H1 (cell line): ENCODE measurements at regions not wholly inside any gene's neighbourhood (a gene's known extent, or its start where the extent isn't known, plus 50 kb on each side); places are given as distances from the start of the nearest gene placed in this dataset.

Source experiments
- CTCF ChIA-PET: fragments of 300-600 bp; sonication (Branson Sonifier 250); formaldehyde crosslinking; loops from one replicate; lab custom pipeline; 2021; ENCODE audit not compliant: partially characterized antibody; lab: Charles Lee
- POLR2A ChIA-PET: fragments of 300-600 bp; sonication (Branson Sonifier 250); formaldehyde crosslinking; loops from one replicate; lab custom pipeline; 2021; ENCODE audit warnings: inconsistent platforms; ENCODE audit not compliant: partially characterized antibody; lab: Charles Lee
- DNase-seq, 2 experiments: peaks; one replicate each; pipeline versions ENCODE4 v3.0.0 to v3.0.0-alpha.2; 2010 to 2022; ENCODE audit warnings: low spot score in 2 of 2, low read depth in 1 of 2, mixed read lengths in 1 of 2
- FAIRE-seq: peaks from 2 replicates; lab custom pipeline; 2011; peaks lifted over from hg19 to GRCh38; lab: Jason Lieb, UNC
- H2AFZ ChIP-seq: 2 replicates; pipeline ENCODE4 v1.8.1; 2012; ENCODE audit warnings: low read length, inconsistent platforms
- H2AK5ac ChIP-seq: 2 replicates; pipeline ENCODE4 v1.6.1; 2013; ENCODE audit warnings: low read depth, low read length
- H2BK120ac ChIP-seq: replicated peaks from 2 replicates; pipeline ENCODE3; 2013; ENCODE audit warnings: low read depth, low read length, inconsistent platforms
- H2BK12ac ChIP-seq: 2 replicates; pipeline ENCODE4 v1.6.1; 2013; ENCODE audit warnings: low read depth, low read length
- H2BK15ac ChIP-seq: 2 replicates; pipeline ENCODE4 v1.6.1; 2013; ENCODE audit warnings: low read length
- H2BK20ac ChIP-seq: 2 replicates; pipeline ENCODE4 v1.6.1; 2013; ENCODE audit warnings: low read length
- H2BK5ac ChIP-seq: 2 replicates; pipeline ENCODE4 v1.6.1; 2013; ENCODE audit warnings: low read depth, low read length
- H3K14ac ChIP-seq: 2 replicates; pipeline ENCODE4 v1.6.1; 2013; ENCODE audit warnings: inconsistent platforms; ENCODE audit not compliant: insufficient read length
- H3K18ac ChIP-seq: 2 replicates; pipeline ENCODE4 v1.6.1; 2013; ENCODE audit warnings: low read length; ENCODE audit errors: extremely low read depth
- H3K23ac ChIP-seq: 2 replicates; pipeline ENCODE4 v1.6.1; 2013; ENCODE audit warnings: inconsistent platforms; ENCODE audit not compliant: insufficient read length
- H3K23me2 ChIP-seq: 2 replicates; pipeline ENCODE4 v1.6.1; 2013; ENCODE audit warnings: low read depth, low read length
- H3K27ac ChIP-seq: 2 replicates; pipeline ENCODE4 v1.6.1; 2011; ENCODE audit warnings: low read depth, low read length, inconsistent platforms
- H3K27me3 ChIP-seq, 4 experiments: replicated peaks in 1 of 4; 1 replicate in 1 of 4; 2 replicates in 3 of 4; pipeline versions ENCODE4 v1.6.1 to v1.8.1; 2011 to 2013; ENCODE audit warnings: low read length in 3 of 4, mild to moderate bottlenecking in 3 of 4, inconsistent platforms in 2 of 4, mixed read lengths in 2 of 4, moderate library complexity in 1 of 4; ENCODE audit not compliant: control insufficient read depth in 3 of 4, insufficient read depth in 3 of 4; ENCODE audit errors: extremely low read depth in 1 of 4
- H3K36me3 ChIP-seq, 4 experiments: 2 replicates each; pipeline versions ENCODE4 v1.6.1 to v1.8.1; 2011 to 2013; ENCODE audit warnings: mild to moderate bottlenecking in 4 of 4, low read length in 3 of 4, moderate library complexity in 2 of 4, control low read depth in 1 of 4, inconsistent platforms in 1 of 4; ENCODE audit not compliant: insufficient read depth in 4 of 4, control insufficient read depth in 2 of 4
- H3K4ac ChIP-seq: replicated peaks from 2 replicates; pipeline ENCODE3; 2013; ENCODE audit warnings: low read length, low read depth, mixed read lengths, inconsistent platforms; ENCODE audit not compliant: insufficient read length
- H3K4me1 ChIP-seq, 4 experiments: replicated peaks in 1 of 4; 1 replicate in 1 of 4; 2 replicates in 3 of 4; pipeline versions ENCODE4 v1.6.1 to v1.8.1; 2011 to 2013; ENCODE audit warnings: low read length in 3 of 4, inconsistent platforms in 2 of 4, mixed read lengths in 1 of 4; ENCODE audit not compliant: insufficient read depth in 4 of 4, control insufficient read depth in 3 of 4
- H3K4me2 ChIP-seq, 2 experiments: 2 replicates each; pipeline versions ENCODE4 v1.6.1 to v1.8.1; 2011 to 2013; ENCODE audit warnings: low read depth in 2 of 2, low read length in 2 of 2, control low read depth in 1 of 2, inconsistent platforms in 1 of 2, mild to moderate bottlenecking in 1 of 2; ENCODE audit not compliant: insufficient read depth in 1 of 2
- H3K4me3 ChIP-seq, 4 experiments: fragments of 200-600, 300-600 bp in 1 of 4; sonication (generic), shearing (Covaris generic), sonication (Bioruptor Twin) in 1 of 4; 2 replicates each; pipeline versions ENCODE4 v1.5.1 to v1.8.1; 2011 to 2016; ENCODE audit warnings: low read length in 4 of 4, low read depth in 3 of 4, control low read depth in 2 of 4, inconsistent platforms in 2 of 4, mild to moderate bottlenecking in 2 of 4, mixed read lengths in 1 of 4, moderate library complexity in 1 of 4; ENCODE audit not compliant: insufficient read depth in 2 of 4; ENCODE audit errors: extremely low read depth in 1 of 4
- H3K56ac ChIP-seq: replicated peaks from 2 replicates; pipeline ENCODE3; 2013; ENCODE audit warnings: low read depth, mild to moderate bottlenecking, mixed read lengths, low read length, inconsistent platforms; ENCODE audit not compliant: insufficient read length
- H3K79me1 ChIP-seq: 2 replicates; pipeline ENCODE4 v1.6.1; 2013; ENCODE audit warnings: low read depth, low read length, control low read depth
- H3K79me2 ChIP-seq, 2 experiments: 2 replicates each; pipeline versions ENCODE4 v1.6.1 to v1.8.1; 2012 to 2013; ENCODE audit warnings: low read length in 2 of 2, mild to moderate bottlenecking in 2 of 2, inconsistent platforms in 1 of 2; ENCODE audit not compliant: insufficient read depth in 2 of 2, control insufficient read depth in 1 of 2
- H3K9ac ChIP-seq, 4 experiments: replicated peaks in 1 of 4; 1 replicate in 1 of 4; 2 replicates in 3 of 4; pipeline versions ENCODE4 v1.6.1 to v1.8.1; 2011 to 2013; ENCODE audit warnings: low read depth in 3 of 4, low read length in 3 of 4, control low read depth in 2 of 4, mild to moderate bottlenecking in 2 of 4, moderate library complexity in 2 of 4, inconsistent platforms in 1 of 4; ENCODE audit errors: extremely low read depth in 1 of 4
- H3K9me3 ChIP-seq, 2 experiments: 2 replicates each; pipeline versions ENCODE4 v1.6.1 to v1.8.1; 2012 to 2013; ENCODE audit warnings: mild to moderate bottlenecking in 2 of 2, moderate library complexity in 2 of 2, control low read depth in 1 of 2, inconsistent platforms in 1 of 2, low read depth in 1 of 2, low read length in 1 of 2, mixed read lengths in 1 of 2; ENCODE audit not compliant: insufficient read depth in 2 of 2
- H4K20me1 ChIP-seq, 2 experiments: replicated peaks in 1 of 2; 2 replicates each; pipeline versions ENCODE3 to v1.8.1; 2011 to 2013; ENCODE audit warnings: inconsistent platforms in 2 of 2, low read length in 2 of 2, mild to moderate bottlenecking in 1 of 2; ENCODE audit not compliant: insufficient read depth in 2 of 2, control insufficient read depth in 1 of 2
- H4K5ac ChIP-seq: 2 replicates; pipeline ENCODE4 v1.6.1; 2013; ENCODE audit warnings: low read length, low read depth, mixed read lengths, inconsistent platforms; ENCODE audit not compliant: insufficient read length
- H4K8ac ChIP-seq: 2 replicates; pipeline ENCODE4 v1.8.0; 2013; ENCODE audit warnings: mild to moderate bottlenecking, moderate library complexity, low read length, inconsistent platforms; ENCODE audit not compliant: insufficient read depth; ENCODE audit errors: extremely low read depth
- H4K91ac ChIP-seq: replicated peaks from 2 replicates; pipeline ENCODE3; 2013; ENCODE audit warnings: low read length, mixed read lengths, inconsistent platforms; ENCODE audit not compliant: insufficient read length
- CEBPB ChIP-seq: IDR thresholded peaks from 2 replicates; pipeline ENCODE4 v1.6.1; 2012; ENCODE audit warnings: low read depth, low read length
- CHD1 ChIP-seq: IDR thresholded peaks from 2 replicates; pipeline ENCODE4 v1.6.1; 2012; ENCODE audit warnings: low read depth, low read length, improper control_type of control experiment
- GABPA ChIP-seq: IDR thresholded peaks from 2 replicates; pipeline ENCODE4 v1.6.1; 2011; ENCODE audit warnings: mild to moderate bottlenecking, low read length, moderate library complexity, borderline replicate concordance; ENCODE audit not compliant: insufficient read depth
- KDM4A ChIP-seq: IDR thresholded peaks from one replicate; pipeline ENCODE4 v1.7.1; 2012; ENCODE audit warnings: low read depth, mild to moderate bottlenecking, moderate library complexity, low read length, inconsistent platforms; ENCODE audit not compliant: severe bottlenecking
- NANOG ChIP-seq: IDR thresholded peaks from 2 replicates; pipeline ENCODE4 v1.6.1; 2011; ENCODE audit warnings: low read length, low read depth, mild to moderate bottlenecking, inconsistent platforms; ENCODE audit not compliant: insufficient read depth, poor library complexity, severe bottlenecking
- PHF8 ChIP-seq: fragments of 200-600 bp; sonication (generic); conservative IDR thresholded peaks from 2 replicates; pipeline ENCODE4 v1.7.1; 2012; ENCODE audit warnings: low read depth, mild to moderate bottlenecking, inconsistent platforms, low read length, moderate library complexity
- RAD21 ChIP-seq, 2 experiments: IDR thresholded peaks in 1 of 2; conservative IDR thresholded peaks in 1 of 2; 2 replicates each; pipeline ENCODE4 v1.6.1; 2011; ENCODE audit warnings: low read depth in 2 of 2, low read length in 2 of 2, improper control_type of control experiment in 1 of 2, inconsistent platforms in 1 of 2, mild to moderate bottlenecking in 1 of 2, moderate library complexity in 1 of 2
- RNF2 ChIP-seq: fragments of 200-900, 300-1000 bp; sonication (generic); IDR thresholded peaks from 2 replicates; pipeline ENCODE4 v1.7.1; 2016; ENCODE audit warnings: borderline replicate concordance, low read depth, mild to moderate bottlenecking, antibody characterized with exemption, low read length; ENCODE audit not compliant: poor library complexity, severe bottlenecking; ENCODE audit errors: missing control alignments
- SIN3A ChIP-seq, 2 experiments: IDR thresholded peaks in 1 of 2; conservative IDR thresholded peaks in 1 of 2; 2 replicates each; pipeline ENCODE4 v1.6.1; 2011 to 2012; ENCODE audit warnings: low read length in 2 of 2, improper control_type of control experiment in 1 of 2, low read depth in 1 of 2, mild to moderate bottlenecking in 1 of 2
- SIX5 ChIP-seq: IDR thresholded peaks from 2 replicates; pipeline ENCODE4 v1.6.1; 2011; ENCODE audit warnings: mild to moderate bottlenecking, low read depth, low read length
- TBP ChIP-seq: IDR thresholded peaks from 2 replicates; pipeline ENCODE4 v1.6.1; 2011; ENCODE audit warnings: low read depth, low read length, improper control_type of control experiment
- YY1 ChIP-seq: IDR thresholded peaks from 2 replicates; pipeline ENCODE4 v1.6.1; 2011; ENCODE audit warnings: low read depth, mild to moderate bottlenecking, low read length
- WGBS, 2 experiments: shearing (Covaris generic) in 1 of 2; methylation state at CpG; one replicate each; pipeline versions ENCODE4 v1.1.6 to v1.1.7; 2013 to 2015; ENCODE audit warnings: low lambda C conversion rate in 2 of 2, mixed read lengths in 2 of 2, inconsistent platforms in 1 of 2, low coverage in 1 of 2, missing lambda C conversion rate in 1 of 2; ENCODE audit not compliant: insufficient replicate concordance in 2 of 2, insufficient coverage in 1 of 2, insufficient read length in 1 of 2; ENCODE audit errors: extremely low coverage in 1 of 2, missing lambda C conversion rate in 1 of 2; 5-methylcytosine and 5-hydroxymethylcytosine counted together
- TF ChIP-seq, protein P1 (sequence below): IDR thresholded peaks from 2 replicates; pipeline ENCODE4 v1.6.1; 2011; ENCODE audit warnings: low read depth, mild to moderate bottlenecking, low read length; ENCODE audit not compliant: insufficient read depth

DNA sequence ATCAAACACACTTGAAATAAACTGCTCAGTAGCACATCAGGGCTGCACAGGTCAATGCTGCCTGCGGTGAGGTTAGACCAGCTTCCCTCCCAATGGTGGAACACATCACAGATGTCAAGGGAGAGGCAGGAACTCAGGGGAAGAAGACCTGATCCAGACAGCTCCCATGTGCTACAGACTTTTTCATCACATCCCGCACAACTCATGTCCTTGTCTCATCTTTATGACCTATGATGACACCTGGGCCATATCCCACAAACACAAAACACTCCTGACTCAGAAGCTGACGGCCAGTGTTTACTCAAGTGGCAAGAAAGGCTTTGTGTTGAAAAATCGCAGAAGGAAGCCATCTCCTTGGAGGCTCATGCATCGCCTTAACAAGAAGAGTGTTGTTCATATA, 91.6 kb downstream of the HTR5A start:
- no peak for DNase-seq
- Histone ChIP-seq H3K4me3 (no peak overlapping the region), H3K23me2 (no peaks in the 10 kb centered on the region), H3K27me3 (no peaks in the 10 kb centered on the region), H3K23ac (no peak overlapping the region), H3K18ac (no peak overlapping the region), H3K36me3 (no peaks in the 10 kb centered on the region), H3K9me3 (peaks cover 3 to 7% of the 10 kb centered on the region in 2 experiments; a peak in 3 of 4 replicates), H3K27ac (no peak overlapping the region), H2BK15ac (no peak overlapping the region), H3K79me2 (no peaks in the 10 kb centered on the region), H3K56ac (no peak overlapping the region), H2BK20ac (no peak overlapping the region), H3K79me1 (no peaks in the 10 kb centered on the region), H2AK5ac (no peak overlapping the region), H3K14ac (no peak overlapping the region), H4K8ac (no peak overlapping the region), H3K4ac (no peak overlapping the region), H4K5ac (no peak overlapping the region), H2BK120ac (no peak overlapping the region), H2BK5ac (no peak overlapping the region)
- POLR2A ChIA-PET: no interaction called here
- 89% methylated on average over 5 of the region's 5 CpGs; no CpG with 5 or more reads in 1 of the 2 experiments for WGBS, 2 experiments
- CTCF ChIA-PET: no interaction called here
- FAIRE-seq: no peak
- TF ChIP-seq YY1: no peak
- TF ChIP-seq CHD1: no peak
- TF ChIP-seq KDM4A: no peak
- TF ChIP-seq SIX5: no peak
- TF ChIP-seq CEBPB: no peak
- TF ChIP-seq GABPA: no peak
- TF ChIP-seq SIN3A (conservative IDR thresholded peaks at IDR 0.05 in 1 of 2, IDR thresholded peaks at IDR 0.05 in 1 of 2; ENCODE audit: low read depth in 1 of 2, low read length in 2 of 2): no peak
- TF ChIP-seq NANOG: no peak
- TF ChIP-seq, protein P1, sequence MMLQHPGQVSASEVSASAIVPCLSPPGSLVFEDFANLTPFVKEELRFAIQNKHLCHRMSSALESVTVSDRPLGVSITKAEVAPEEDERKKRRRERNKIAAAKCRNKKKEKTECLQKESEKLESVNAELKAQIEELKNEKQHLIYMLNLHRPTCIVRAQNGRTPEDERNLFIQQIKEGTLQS: no peak
- no peak for TF ChIP-seq RAD21 (IDR thresholded peaks at IDR 0.05 in 1 of 2, conservative IDR thresholded peaks at IDR 0.05 in 1 of 2; ENCODE audit: low read depth in 2 of 2, low read length in 2 of 2)
- TF ChIP-seq PHF8: no peak
- TF ChIP-seq RNF2: no peak
- TF ChIP-seq TBP: no peak
- TF ChIP-seq, all 59 proteins: peak for 0
- H3K4me1 ChIP-seq: no peaks in the 10 kb centered on the region
- no peaks in the 10 kb centered on the region for H4K20me1 ChIP-seq
- H3K4me2 ChIP-seq: no peak overlapping the region
- H2BK12ac ChIP-seq: no peak overlapping the region
- no peak overlapping the region for H2AFZ ChIP-seq
- H4K91ac ChIP-seq: no peak overlapping the region
- no peak overlapping the region for H3K9ac ChIP-seq
